DOHH2 (cell line): ENCODE measurements at regions not wholly inside any gene's neighbourhood (a gene's known extent, or its start where the extent isn't known, plus 50 kb on each side); places are given as distances from the start of the nearest gene placed in this dataset.

Experiments used
- EZH2phosphoT487 ChIP-seq: fragments of 200-600 bp; sonication (generic); IDR thresholded peaks from 2 replicates; pipeline ENCODE4 v1.6.1; 2017; ENCODE audit warnings: borderline replicate concordance, mild to moderate bottlenecking, antibody characterized with exemption, low read length, moderate library complexity, mixed read lengths
- TF ChIP-seq, protein P1 (sequence below): fragments of 200-600 bp; sonication (generic); IDR thresholded peaks from one replicate; pipeline ENCODE4 v1.5.1; 2014; ENCODE audit warnings: antibody characterized with exemption, mild to moderate bottlenecking, low read depth, low read length; ENCODE audit not compliant: poor library complexity, severe bottlenecking

DNA sequence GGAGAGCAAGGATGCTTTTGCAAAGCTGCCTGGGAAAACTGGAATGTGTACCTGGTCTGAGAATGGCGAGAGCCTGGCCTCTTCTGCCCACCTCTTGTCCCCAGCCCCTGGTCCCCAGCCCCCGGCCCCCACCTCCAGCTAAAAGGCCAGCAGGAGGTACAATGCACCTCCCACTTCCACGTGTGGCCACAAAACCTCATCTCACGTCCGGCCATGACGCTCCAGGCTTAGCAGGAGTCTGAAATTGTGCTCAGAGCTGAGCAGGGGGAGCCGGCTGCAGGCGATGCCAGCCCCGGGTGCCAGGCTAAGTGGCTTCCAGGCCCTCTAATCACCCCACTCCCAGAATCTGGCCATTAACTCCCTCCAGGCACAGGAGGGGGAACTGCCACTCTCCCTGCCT is 83.1 kb upstream of the PRR20G start:
- TF ChIP-seq, protein P1, sequence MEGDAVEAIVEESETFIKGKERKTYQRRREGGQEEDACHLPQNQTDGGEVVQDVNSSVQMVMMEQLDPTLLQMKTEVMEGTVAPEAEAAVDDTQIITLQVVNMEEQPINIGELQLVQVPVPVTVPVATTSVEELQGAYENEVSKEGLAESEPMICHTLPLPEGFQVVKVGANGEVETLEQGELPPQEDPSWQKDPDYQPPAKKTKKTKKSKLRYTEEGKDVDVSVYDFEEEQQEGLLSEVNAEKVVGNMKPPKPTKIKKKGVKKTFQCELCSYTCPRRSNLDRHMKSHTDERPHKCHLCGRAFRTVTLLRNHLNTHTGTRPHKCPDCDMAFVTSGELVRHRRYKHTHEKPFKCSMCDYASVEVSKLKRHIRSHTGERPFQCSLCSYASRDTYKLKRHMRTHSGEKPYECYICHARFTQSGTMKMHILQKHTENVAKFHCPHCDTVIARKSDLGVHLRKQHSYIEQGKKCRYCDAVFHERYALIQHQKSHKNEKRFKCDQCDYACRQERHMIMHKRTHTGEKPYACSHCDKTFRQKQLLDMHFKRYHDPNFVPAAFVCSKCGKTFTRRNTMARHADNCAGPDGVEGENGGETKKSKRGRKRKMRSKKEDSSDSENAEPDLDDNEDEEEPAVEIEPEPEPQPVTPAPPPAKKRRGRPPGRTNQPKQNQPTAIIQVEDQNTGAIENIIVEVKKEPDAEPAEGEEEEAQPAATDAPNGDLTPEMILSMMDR, result no peak
- no peak for TF ChIP-seq EZH2phosphoT487
